Chondrocyte (in vitro differentiated cells): ENCODE measurements at regions not wholly inside any gene's neighbourhood (a gene's known extent, or its start where the extent isn't known, plus 50 kb on each side); places are given as distances from the start of the nearest gene placed in this dataset.

Source experiments
- DNase-seq: peaks from one replicate; pipeline ENCODE4 v3.0.0; 2021; ENCODE audit warnings: mixed read lengths, low spot score
- H3K27ac Mint-ChIP-seq: one replicate; pipeline ENCODE4 v1.8.0; 2021; ENCODE audit warnings: mild to moderate bottlenecking, moderate library complexity, mixed read lengths; ENCODE audit not compliant: unreplicated experiment
- H3K27me3 Mint-ChIP-seq: 2 replicates; pipeline ENCODE4 v1.8.0; 2021; ENCODE audit warnings: low read depth, mixed read lengths
- H3K36me3 Mint-ChIP-seq: 2 replicates; pipeline ENCODE4 v1.8.0; 2021; ENCODE audit warnings: low read depth, mixed read lengths
- H3K4me1 Mint-ChIP-seq: 2 replicates; pipeline ENCODE4 v1.8.0; 2021; ENCODE audit warnings: low read depth, mild to moderate bottlenecking, mixed read lengths
- H3K4me3 Mint-ChIP-seq: one replicate; pipeline ENCODE4 v1.8.0; 2021; ENCODE audit warnings: mild to moderate bottlenecking, moderate library complexity, mixed read lengths; ENCODE audit not compliant: unreplicated experiment
- H3K9me3 Mint-ChIP-seq: 2 replicates; pipeline ENCODE4 v1.8.0; 2021; ENCODE audit warnings: low read depth, mixed read lengths
- CTCF ChIP-seq: fragments of 200-600 bp; sonication (generic); IDR thresholded peaks from 2 replicates; pipeline ENCODE4 v1.5.0; 2021; ENCODE audit warnings: antibody characterized with exemption, mild to moderate bottlenecking, moderate library complexity

DNA sequence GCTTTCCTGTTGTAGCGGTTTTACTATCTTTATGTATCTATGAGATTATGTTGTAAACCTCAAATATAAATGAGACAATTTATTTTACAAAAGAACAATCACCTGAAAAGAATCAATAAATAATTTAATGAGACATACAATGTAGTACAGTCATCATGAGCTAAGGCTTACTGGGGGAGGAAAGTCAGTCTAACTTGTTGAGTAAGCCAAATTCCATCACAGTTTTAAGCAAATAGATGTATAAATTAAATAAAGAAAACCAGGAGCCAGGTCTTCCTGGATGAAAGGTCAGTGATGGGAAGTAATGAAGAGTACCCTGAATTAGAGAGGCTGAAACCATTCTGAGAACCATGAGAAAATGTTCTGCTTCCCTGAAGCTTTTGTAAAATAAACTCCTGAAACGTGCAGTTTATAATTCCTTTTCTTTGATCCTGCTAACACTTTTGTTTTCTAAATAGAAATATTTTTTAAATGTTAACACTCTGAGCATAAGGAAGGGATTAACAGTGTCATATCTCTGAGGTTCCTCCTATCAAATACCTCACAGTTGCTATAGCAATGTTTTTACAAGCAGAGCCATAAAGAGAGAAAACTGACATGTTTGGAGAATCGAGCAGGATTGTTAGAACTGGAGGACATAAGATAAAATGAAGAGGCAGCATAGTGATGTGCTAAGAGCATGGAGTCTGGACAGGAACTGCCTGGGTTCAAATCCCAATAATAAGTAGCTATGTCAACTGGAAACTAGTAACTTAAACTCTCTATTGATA lies 444.9 kb upstream of the FOXG1 start:
- no peak for DNase-seq
- Mint-ChIP-seq H3K36me3 (no peaks in the 10 kb centered on the region), H3K9me3 (no peaks in the 10 kb centered on the region), H3K27ac (no peak overlapping the region), H3K4me3 (no peak overlapping the region), H3K4me1 (no peaks in the 10 kb centered on the region), H3K27me3 (no peaks in the 10 kb centered on the region)
- no peak for TF ChIP-seq CTCF

GRCh38 chr14:28323366-28323765 lies 443.2 kb upstream of the FOXG1 start:
- H3K36me3 Mint-ChIP-seq: no peaks in the 10 kb centered on the region
- no peak overlapping the region for H3K4me3 Mint-ChIP-seq
- no peak for TF ChIP-seq CTCF
- no peaks in the 10 kb centered on the region for H3K9me3 Mint-ChIP-seq
- no peaks in the 10 kb centered on the region for H3K27me3 Mint-ChIP-seq
- H3K27ac Mint-ChIP-seq: no peak overlapping the region
- no peak for DNase-seq
- H3K4me1 Mint-ChIP-seq: no peaks in the 10 kb centered on the region

DNA sequence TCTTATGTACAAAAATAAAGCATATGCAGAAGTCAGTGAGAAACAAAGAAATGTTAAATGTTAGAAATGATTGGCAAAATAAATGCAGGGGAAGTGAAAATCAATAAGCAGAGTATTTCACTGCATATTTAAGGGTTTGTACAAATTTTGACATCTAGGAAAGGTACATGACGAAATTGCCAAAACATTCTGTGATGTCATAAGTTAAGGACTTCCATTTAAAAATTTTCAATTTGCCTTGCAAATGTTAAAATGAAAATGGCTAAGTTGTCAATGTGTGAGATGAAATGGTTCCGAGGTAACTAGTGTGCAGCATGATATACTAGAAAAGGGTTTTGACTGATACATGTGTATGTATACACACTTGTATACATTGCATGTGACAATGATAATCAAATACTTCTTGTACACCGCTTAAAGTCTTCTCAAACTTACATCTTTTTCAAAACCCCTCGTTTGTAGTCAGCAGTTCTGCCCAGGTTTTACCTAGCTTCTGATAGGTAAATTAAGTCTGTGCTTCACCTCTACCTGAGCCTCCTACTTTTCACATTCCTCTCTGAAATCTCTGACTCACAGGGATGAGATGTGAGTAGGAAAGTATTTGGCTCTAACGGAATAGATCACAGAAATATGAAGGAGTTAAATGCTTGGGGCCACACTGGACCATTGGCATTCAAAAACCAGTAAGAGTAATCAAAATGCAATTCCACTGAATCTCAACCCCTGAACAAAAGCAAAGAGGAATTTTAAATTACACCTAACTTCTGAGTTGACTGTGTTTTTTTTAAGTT lies 442.4 kb upstream of the FOXG1 start:
- no peak for DNase-seq
- Mint-ChIP-seq H3K27ac (no peak overlapping the region), H3K4me1 (no peaks in the 10 kb centered on the region), H3K4me3 (no peak overlapping the region), H3K36me3 (no peaks in the 10 kb centered on the region), H3K9me3 (no peaks in the 10 kb centered on the region), H3K27me3 (no peaks in the 10 kb centered on the region)
- TF ChIP-seq CTCF: no peak

DNA sequence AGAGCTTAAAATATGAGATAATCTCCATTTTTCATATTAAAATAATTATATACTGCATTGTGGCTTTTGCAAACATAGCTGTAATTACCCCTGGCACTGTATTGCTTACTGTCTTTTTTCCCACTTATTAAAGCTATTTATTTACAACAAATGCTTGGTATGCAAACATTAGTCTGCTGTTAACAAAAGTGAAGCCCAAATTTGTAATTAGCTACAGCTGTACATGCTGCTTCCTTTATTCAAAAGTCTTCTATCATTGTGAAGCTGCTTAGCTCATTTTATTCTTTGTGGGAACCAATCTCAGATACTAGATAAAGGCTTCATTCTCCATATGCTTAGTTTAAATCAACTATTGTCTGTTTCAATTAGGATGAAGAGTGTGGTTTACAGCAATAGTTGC lies 425.8 kb upstream of the FOXG1 start:
- no peaks in the 10 kb centered on the region for H3K4me1 Mint-ChIP-seq
- no peak for DNase-seq
- no peak for TF ChIP-seq CTCF
- H3K4me3 Mint-ChIP-seq: no peak overlapping the region
- no peak overlapping the region for H3K27ac Mint-ChIP-seq
- peaks cover 5% of the 10 kb centered on the region for H3K9me3 Mint-ChIP-seq
- no peaks in the 10 kb centered on the region for H3K36me3 Mint-ChIP-seq
- no peaks in the 10 kb centered on the region for H3K27me3 Mint-ChIP-seq

DNA sequence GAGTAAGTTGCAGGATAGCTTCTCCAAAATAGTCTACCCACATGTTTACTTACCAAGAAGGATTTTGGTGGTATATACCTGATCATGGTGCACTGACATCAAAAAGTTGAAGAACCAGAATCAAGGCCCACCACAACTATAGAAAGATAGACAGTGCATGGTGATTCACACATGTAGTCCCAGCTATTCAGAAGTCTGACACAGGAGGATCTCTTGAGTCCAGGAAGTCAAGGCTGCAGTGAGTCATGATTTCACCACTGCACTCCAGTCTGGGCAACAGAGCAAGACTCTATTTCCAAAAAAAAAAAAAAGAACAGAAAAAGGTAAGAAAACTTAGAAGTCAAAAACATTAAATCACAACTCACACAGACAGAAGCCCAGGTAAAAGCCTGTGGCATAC lies 422.2 kb upstream of the FOXG1 start:
- Mint-ChIP-seq H3K36me3 (no peaks in the 10 kb centered on the region), H3K27me3 (no peaks in the 10 kb centered on the region), H3K9me3 (peaks cover 17% of the 10 kb centered on the region), H3K4me1 (no peaks in the 10 kb centered on the region), H3K4me3 (no peak overlapping the region), H3K27ac (no peak overlapping the region)
- TF ChIP-seq CTCF: no peak
- no peak for DNase-seq
